ENCODE measurements at regions not wholly inside any gene's neighbourhood (a gene's known extent, or its start where the extent isn't known, plus 50 kb on each side); places are given as distances from the start of the nearest gene placed in this dataset.

GRCh38 chr6:37556881-37557644 is 57.4 kb upstream of the CCDC167 start:
- H3K27me3 ChIP-seq (ENCODE audit: low read length) = no peaks in the 10 kb centered on the region
- intact Hi-C loops (cut with micrococcal nuclease) = no loop called here
- no peaks in the 10 kb centered on the region for H3K36me3 ChIP-seq (ENCODE audit: low read depth, low read length)
- H3K9me2 ChIP-seq (replicated peaks; ENCODE audit: low read length) = no peaks in the 10 kb centered on the region
- BruUV-seq (replicated peaks) = no TSS peak
- H3K4me1 ChIP-seq (ENCODE audit: insufficient read depth, low read length) = peaks cover 24% of the 10 kb centered on the region
- POLR2A ChIA-PET (ENCODE audit: unreplicated experiment) = no interaction called here
- H3K4me2 ChIP-seq (ENCODE audit: low read length) = no peak overlapping the region
- no peak overlapping the region for H3K27ac ChIP-seq (ENCODE audit: low read length)
- H3F3A ChIP-seq (ENCODE audit: low read length, unreplicated experiment) = no peaks in the 10 kb centered on the region
- ATAC-seq (no peak), DNase-seq (no peak)
- no peak overlapping the region for H3K4me3 ChIP-seq (ENCODE audit: low read length)
- no peak overlapping the region for H2AFZ ChIP-seq (ENCODE audit: low read length)
- CTCF ChIA-PET = no interaction called here
- TF ChIP-seq EZH2 (IDR thresholded peaks at IDR 0.05; ENCODE audit: low read length, unreplicated experiment) (no peak), EZH2phosphoT487 (IDR thresholded peaks at IDR 0.05; ENCODE audit: borderline replicate concordance, low read length) (no peak)
- TF ChIP-seq, protein P1, sequence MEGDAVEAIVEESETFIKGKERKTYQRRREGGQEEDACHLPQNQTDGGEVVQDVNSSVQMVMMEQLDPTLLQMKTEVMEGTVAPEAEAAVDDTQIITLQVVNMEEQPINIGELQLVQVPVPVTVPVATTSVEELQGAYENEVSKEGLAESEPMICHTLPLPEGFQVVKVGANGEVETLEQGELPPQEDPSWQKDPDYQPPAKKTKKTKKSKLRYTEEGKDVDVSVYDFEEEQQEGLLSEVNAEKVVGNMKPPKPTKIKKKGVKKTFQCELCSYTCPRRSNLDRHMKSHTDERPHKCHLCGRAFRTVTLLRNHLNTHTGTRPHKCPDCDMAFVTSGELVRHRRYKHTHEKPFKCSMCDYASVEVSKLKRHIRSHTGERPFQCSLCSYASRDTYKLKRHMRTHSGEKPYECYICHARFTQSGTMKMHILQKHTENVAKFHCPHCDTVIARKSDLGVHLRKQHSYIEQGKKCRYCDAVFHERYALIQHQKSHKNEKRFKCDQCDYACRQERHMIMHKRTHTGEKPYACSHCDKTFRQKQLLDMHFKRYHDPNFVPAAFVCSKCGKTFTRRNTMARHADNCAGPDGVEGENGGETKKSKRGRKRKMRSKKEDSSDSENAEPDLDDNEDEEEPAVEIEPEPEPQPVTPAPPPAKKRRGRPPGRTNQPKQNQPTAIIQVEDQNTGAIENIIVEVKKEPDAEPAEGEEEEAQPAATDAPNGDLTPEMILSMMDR (conservative IDR thresholded peaks at IDR 0.05; ENCODE audit: low read depth, low read length) = no peak
- no peaks in the 10 kb centered on the region for H3K79me2 ChIP-seq (ENCODE audit: low read length)
- no peak overlapping the region for H3K9ac ChIP-seq (ENCODE audit: low read length)
- H4K20me1 ChIP-seq (ENCODE audit: low read length) = no peaks in the 10 kb centered on the region
- H3K9me3 ChIP-seq (ENCODE audit: low read length) = no peaks in the 10 kb centered on the region

- TF ChIP-seq, protein P1 (conservative IDR thresholded peaks at IDR 0.05; ENCODE audit: low read depth, low read length) = no peak
- TF ChIP-seq EZH2 (IDR thresholded peaks at IDR 0.05; ENCODE audit: low read length, unreplicated experiment) (no peak), EZH2phosphoT487 (IDR thresholded peaks at IDR 0.05; ENCODE audit: borderline replicate concordance, low read length) (no peak)
- Histone ChIP-seq H4K20me1 (ENCODE audit: low read length) (no peaks in the 10 kb centered on the region), H3K27ac (ENCODE audit: low read length) (no peak overlapping the region), H3K4me1 (ENCODE audit: insufficient read depth, low read length) (peaks cover 38% of the 10 kb centered on the region), H2AFZ (ENCODE audit: low read length) (no peak overlapping the region), H3K27me3 (ENCODE audit: low read length) (no peaks in the 10 kb centered on the region), H3K79me2 (ENCODE audit: low read length) (no peaks in the 10 kb centered on the region), H3K9me3 (ENCODE audit: low read length) (no peaks in the 10 kb centered on the region), H3K36me3 (ENCODE audit: low read depth, low read length) (no peaks in the 10 kb centered on the region), H3K9me2 (replicated peaks; ENCODE audit: low read length) (no peaks in the 10 kb centered on the region), H3F3A (ENCODE audit: low read length, unreplicated experiment) (no peaks in the 10 kb centered on the region), H3K4me3 (ENCODE audit: low read length) (no peak overlapping the region), H3K4me2 (ENCODE audit: low read length) (peak overlapping the region; percentile 80; the same call in 1 of the 2 replicates), H3K9ac (ENCODE audit: low read length) (no peak overlapping the region)
- intact Hi-C loops (cut with micrococcal nuclease) = no loop called here
- ChIA-PET POLR2A (ENCODE audit: unreplicated experiment) (no interaction called here), CTCF (interaction anchor here (0.6 kb wide), 1 partner anchor 7 kb away, joined by 11 read pairs; no protein-coding TSS in a partner anchor)
- no peak for ATAC-seq
- DNase-seq = no peak
- no TSS peak for BruUV-seq (replicated peaks)
These were observed 55.5 kb upstream of the CCDC167 start for GRCh38 chr6:37555040-37555781.
